H7 (cell line): ENCODE measurements at regions not wholly inside any gene's neighbourhood (a gene's known extent, or its start where the extent isn't known, plus 50 kb on each side); places are given as distances from the start of the nearest gene placed in this dataset.
"Not testable (repeated sequence)": the region's sequence is repeated elsewhere in the genome, so short reads cannot be mapped to it uniquely, and the experiment has no call there.

Experiments used
- DNase-seq: peaks from one replicate; pipeline ENCODE4 v3.0.0; 2012
- H3K27me3 ChIP-seq: 2 replicates; pipeline ENCODE4 v1.6.0; 2011; ENCODE audit warnings: mild to moderate bottlenecking, low read length; ENCODE audit not compliant: control insufficient read depth, insufficient read depth
- H3K36me3 ChIP-seq: replicated peaks from 2 replicates; pipeline ENCODE4 v1.5.1; 2011; ENCODE audit warnings: low read length; ENCODE audit not compliant: control insufficient read depth, insufficient read depth
- H3K4me3 ChIP-seq: 2 replicates; pipeline ENCODE4 v1.5.1; 2011; ENCODE audit warnings: low read depth, mild to moderate bottlenecking, control low read depth, low read length, moderate library complexity; ENCODE audit not compliant: insufficient read depth

GRCh38 chr13:65783383-65783782 is 1446.8 kb downstream of the PCDH9 start:
- no peaks in the 10 kb centered on the region for H3K36me3 ChIP-seq

GRCh38 chr13:65771704-65772313 is 1458.3 kb downstream of the PCDH9 start:
- not testable (repeated sequence) for H3K27me3 ChIP-seq, H3K4me3 ChIP-seq, DNase-seq, H3K36me3 ChIP-seq

More at GRCh38 chr13:65783383-65783782, 1446.8 kb downstream of the PCDH9 start:
- DNase-seq: no peak
- no peaks in the 10 kb centered on the region for H3K27me3 ChIP-seq
- H3K4me3 ChIP-seq: no peak overlapping the region

DNA sequence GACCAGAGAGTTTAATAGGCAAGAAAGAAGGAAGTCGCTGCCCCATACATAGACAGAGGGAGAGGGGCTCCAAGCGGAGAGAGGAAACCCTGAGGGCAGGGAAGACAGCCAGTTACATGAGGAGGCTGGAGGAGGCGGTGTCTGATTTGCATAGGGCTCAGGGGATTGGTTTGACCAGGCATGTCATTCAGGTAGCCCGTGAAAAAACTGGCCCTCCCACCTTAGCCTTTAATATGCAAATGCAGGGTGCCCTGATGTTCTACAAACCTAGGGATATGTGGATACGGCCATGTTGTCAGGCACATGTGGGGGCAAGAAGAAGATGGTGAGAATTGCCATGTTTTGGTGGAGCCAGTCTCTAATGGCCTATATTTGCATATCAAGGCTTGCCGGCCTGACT is 1461.6 kb downstream of the PCDH9 start:
- H3K27me3 ChIP-seq: no peaks in the 10 kb centered on the region
- H3K4me3 ChIP-seq: no peak overlapping the region
- DNase-seq: no peak
- H3K36me3 ChIP-seq: no peaks in the 10 kb centered on the region

GRCh38 chr13:65763811-65764210 is 1466.3 kb downstream of the PCDH9 start:
- no peak for DNase-seq
- Histone ChIP-seq H3K36me3 (no peaks in the 10 kb centered on the region), H3K27me3 (no peaks in the 10 kb centered on the region), H3K4me3 (no peak overlapping the region)

DNA sequence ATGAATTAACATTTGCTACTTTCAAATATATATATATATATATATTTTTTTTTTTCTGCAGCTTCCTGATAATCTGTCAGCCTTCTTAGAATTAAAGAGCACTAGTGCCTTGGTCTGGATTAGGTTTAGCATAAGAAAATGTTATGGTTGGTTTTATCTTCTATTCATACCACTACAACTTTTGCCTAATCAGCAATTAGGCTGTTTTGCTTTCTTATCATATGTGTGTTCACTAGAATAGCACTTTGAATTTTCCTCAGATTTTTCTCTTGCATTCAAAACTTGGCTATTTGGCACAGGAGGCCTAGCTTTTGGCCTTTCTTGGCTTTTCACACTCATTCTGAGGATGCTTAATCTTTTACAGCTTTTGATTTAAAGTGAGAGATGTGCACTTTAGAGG is 1468.1 kb downstream of the PCDH9 start:
- no peaks in the 10 kb centered on the region for H3K27me3 ChIP-seq
- no peaks in the 10 kb centered on the region for H3K36me3 ChIP-seq
- DNase-seq: no peak
- H3K4me3 ChIP-seq: no peak overlapping the region

- no peak overlapping the region for H3K4me3 ChIP-seq
- no peak for DNase-seq
- no peaks in the 10 kb centered on the region for H3K36me3 ChIP-seq
- H3K27me3 ChIP-seq: no peaks in the 10 kb centered on the region
These were observed 1474.0 kb downstream of the PCDH9 start for GRCh38 chr13:65756071-65756671.

DNA sequence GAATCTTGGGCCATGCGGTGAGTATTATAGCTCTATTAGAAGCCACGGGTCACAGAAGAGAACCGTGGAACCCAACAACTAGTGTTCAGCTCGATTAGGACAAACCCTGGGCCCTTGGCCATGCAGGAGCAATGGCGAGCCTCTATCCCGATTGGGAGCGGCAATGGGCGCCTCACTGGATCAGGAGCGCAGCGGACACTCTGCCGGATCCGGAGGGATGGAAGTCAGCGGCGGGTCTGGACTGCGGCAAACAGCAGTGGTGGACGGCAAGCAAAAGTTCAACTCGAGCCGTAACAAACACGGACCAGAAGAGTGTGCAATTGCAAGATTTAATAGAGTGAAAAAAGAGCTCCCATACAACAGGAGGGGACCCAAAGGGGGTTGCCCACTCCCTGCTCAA is 1481.9 kb downstream of the PCDH9 start:
- no peak overlapping the region for H3K4me3 ChIP-seq
- H3K36me3 ChIP-seq: no peaks in the 10 kb centered on the region
- H3K27me3 ChIP-seq: no peaks in the 10 kb centered on the region
- no peak for DNase-seq

DNA sequence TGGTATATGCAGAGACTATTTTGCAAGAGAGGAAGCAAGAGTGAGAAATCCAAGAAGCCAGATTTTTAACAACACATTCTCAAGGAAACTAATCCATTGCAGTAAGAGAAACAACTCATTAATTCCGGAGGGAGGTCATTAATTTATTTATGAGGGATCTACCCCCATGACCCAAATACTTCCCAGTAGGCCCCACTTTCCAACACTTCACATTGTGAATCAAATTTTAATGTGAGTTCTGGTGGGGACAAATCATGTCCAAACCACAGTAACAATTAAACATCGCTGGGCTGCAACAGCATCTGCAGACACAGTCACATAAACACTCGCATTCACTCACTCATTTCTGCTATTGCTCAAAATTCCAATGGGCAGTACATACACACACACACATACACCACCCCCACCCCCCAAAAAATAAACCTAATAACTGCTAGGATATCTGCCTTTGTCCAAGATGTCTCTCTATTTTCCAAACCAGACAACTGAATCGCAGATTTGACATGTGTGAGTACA is 1483.7 kb downstream of the PCDH9 start:
- Histone ChIP-seq H3K36me3 (no peaks in the 10 kb centered on the region), H3K4me3 (no peak overlapping the region), H3K27me3 (no peaks in the 10 kb centered on the region)
- DNase-seq: no peak

DNA sequence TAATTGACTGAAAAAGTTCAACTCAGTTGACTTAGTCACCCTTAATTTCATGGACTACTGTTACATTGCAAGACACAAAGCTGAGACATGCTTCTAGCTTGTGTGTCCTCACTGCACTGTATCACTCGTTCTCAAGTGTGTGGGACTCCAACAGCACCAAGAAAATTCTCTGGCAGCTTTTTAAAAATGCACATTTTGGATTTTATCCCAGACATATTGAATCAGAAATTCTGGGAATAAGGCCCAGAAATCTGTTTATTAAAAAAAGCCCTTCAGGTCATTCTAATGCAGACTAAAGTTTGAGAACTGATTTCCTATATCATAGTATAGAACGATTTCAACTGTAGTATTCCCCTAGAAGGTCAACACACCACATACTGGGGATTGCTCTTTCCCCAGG is 1485.3 kb downstream of the PCDH9 start:
- Histone ChIP-seq H3K36me3 (no peaks in the 10 kb centered on the region), H3K4me3 (no peak overlapping the region), H3K27me3 (no peaks in the 10 kb centered on the region)
- no peak for DNase-seq

DNA sequence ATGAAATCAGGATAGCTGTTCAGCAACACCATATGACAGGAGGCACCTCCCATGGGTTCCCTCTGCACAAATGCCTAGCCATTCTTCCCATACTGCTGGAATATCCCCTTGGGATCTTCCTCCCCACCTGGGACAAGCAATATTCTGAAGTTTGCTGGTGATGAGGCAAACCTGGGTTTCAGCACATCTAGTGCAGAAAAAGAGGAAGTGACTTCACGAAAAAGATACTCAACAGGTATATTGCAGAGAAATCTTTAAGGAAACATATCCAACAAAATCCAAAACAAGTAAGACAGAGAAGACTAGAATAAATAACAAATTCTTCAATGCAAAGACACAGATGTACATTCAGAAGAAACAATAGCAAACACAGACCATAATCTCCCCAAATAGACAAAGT is 1497.0 kb downstream of the PCDH9 start:
- no peaks in the 10 kb centered on the region for H3K27me3 ChIP-seq
- H3K4me3 ChIP-seq: no peak overlapping the region
- H3K36me3 ChIP-seq: no peaks in the 10 kb centered on the region
- DNase-seq: no peak

DNA sequence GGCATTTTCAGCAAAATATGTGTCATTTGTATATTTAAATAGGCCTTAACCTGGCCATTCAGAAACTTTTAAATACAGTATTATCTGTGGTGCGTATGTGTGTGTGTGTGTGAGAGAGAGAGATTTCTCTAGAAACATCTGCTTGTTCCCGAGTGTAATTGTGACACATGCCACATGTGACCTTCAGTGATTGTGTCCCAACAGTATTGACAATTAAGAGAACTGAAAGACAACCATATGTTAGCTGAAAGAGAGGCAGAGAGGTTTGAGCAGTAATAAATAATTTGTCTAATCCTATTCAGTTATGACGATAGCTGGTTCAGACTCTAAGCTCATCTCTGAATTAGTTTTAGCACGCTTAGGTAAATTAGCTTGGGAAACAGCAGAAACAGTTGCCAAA is 1503.1 kb downstream of the PCDH9 start:
- H3K27me3 ChIP-seq: no peaks in the 10 kb centered on the region
- DNase-seq: no peak
- no peaks in the 10 kb centered on the region for H3K36me3 ChIP-seq
- H3K4me3 ChIP-seq: no peak overlapping the region

DNA sequence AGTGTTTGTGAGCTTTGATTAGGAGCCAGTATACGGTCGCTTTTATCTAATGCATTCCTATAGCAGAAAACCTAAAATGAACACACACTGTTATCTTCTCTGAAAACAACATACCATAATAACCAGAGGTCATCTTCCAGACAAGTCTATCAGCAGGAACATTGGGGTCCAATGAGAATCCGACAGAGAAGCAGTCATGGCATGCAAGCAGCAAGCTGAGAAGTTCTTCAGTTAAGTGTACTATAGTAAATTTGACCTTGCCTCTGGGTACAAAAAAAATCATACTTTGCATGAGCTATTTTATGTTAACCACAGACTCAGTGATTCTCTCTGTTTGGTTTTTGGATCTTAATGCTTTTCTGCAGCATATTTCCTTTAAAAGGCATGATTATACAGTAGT is 1505.1 kb downstream of the PCDH9 start:
- no peaks in the 10 kb centered on the region for H3K27me3 ChIP-seq

GRCh38 chr13:65724226-65724625 is 1505.9 kb downstream of the PCDH9 start:
- Histone ChIP-seq H3K36me3 (no peaks in the 10 kb centered on the region), H3K27me3 (no peaks in the 10 kb centered on the region), H3K4me3 (no peak overlapping the region)
- DNase-seq: no peak

More for the DNA sequence above, 1505.1 kb downstream of the PCDH9 start:
- Histone ChIP-seq H3K36me3 (no peaks in the 10 kb centered on the region), H3K4me3 (no peak overlapping the region)
- no peak for DNase-seq

DNA sequence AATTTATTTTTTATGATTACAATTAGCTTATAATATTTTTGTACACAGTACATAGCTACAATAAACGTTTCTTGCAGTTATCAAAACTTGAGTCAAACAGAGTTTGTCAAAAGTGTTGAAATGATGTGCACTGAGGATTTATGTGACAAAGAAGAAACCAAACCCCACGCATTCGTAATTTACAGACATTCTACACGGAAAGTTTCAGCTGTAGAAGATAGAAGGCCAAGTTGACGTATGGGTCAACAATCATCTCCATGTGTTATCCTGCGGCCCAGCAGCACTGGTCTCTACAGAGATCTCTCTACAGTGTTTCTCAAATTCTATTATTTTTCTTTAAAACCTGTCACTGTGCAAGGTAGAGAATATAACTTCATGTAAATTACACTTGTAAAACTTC is 1507.6 kb downstream of the PCDH9 start:
- Histone ChIP-seq H3K27me3 (no peaks in the 10 kb centered on the region), H3K4me3 (no peak overlapping the region), H3K36me3 (no peaks in the 10 kb centered on the region)
- no peak for DNase-seq

DNA sequence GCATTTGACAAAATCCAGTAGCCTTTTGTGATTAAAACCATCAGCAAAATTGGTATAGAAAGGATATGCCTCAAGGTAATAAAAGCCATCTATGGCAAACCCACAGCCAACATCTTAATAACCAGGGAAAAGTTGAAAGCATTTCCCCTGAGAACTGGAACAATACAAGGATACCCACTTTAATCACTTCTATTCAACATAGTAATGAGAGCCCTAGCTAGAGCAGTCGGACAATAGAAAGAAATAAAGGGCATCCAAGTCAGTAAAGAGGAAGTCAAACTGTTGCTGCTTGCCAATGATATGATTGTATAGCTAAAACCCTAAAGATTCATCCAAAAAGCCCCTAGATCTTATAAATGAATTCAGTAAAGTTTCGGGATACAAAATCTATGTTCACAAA is 1510.3 kb downstream of the PCDH9 start:
- no peaks in the 10 kb centered on the region for H3K36me3 ChIP-seq
- H3K4me3 ChIP-seq: no peak overlapping the region
- no peaks in the 10 kb centered on the region for H3K27me3 ChIP-seq
- DNase-seq: no peak
